NCI-H748 (cell line): ENCODE measurements at regions not wholly inside any gene's neighbourhood (a gene's known extent, or its start where the extent isn't known, plus 50 kb on each side); places are given as distances from the start of the nearest gene placed in this dataset.
A peak's percentile ranks its signal among the peaks of the same experiment; 100 is the strongest.

Experiments
- DNase-seq: peaks from one replicate; lab custom pipeline; 2025; ENCODE audit not compliant: unreplicated experiment; lab: John Stamatoyannopoulos, UW

- DNase-seq = no peak
Measured at GRCh38 chr11:116601814-116602636, 170.8 kb downstream of the BUD13 start.

DNA sequence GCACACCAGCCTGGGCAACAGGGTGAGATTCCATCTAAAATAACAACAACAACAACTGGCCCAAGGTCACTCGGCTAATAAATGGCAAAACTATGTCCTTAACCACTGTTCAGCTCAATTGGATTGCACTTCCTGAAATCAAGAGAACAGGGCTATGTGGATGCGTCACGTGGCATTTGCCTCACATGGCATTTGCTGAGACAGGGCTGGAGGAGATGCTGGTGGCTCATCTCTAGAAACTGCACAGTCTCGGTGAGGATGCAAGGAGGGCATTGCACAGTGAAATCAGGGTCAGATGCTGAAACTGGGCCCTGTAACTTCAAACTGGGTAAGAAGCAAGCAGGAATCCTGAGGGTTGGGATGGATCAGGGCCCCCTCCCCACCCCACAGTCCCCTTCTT lies 171.9 kb downstream of the BUD13 start:
- no peak for DNase-seq

- DNase-seq = no peak
Measured at GRCh38 chr11:116598556-116598955, 174.2 kb downstream of the BUD13 start.

DNA sequence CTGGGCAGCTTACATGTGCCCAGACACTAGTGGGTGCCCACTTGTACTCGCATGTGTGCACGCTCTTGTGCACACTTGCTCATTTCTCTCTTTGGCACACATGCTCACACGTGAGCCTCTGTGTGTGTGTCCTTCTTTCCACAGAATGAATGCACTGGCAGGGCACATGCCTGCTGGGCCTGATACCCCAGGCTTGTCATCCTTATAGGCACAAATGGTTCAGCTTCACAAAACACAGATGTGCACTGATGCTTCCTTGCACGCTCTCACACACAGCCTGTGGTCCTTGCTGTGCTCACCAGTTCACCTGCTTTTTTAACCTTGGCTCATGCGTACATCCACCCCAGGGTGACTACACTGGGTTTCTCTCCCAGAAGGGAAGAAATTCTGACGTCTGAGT lies 174.8 kb downstream of the BUD13 start:
- DNase-seq = no peak

- no peak for DNase-seq
Measured at GRCh38 chr11:116596346-116597260, 176.2 kb downstream of the BUD13 start.

- peak; percentile 88 for DNase-seq
Measured at GRCh38 chr11:116595305-116595880, 177.4 kb downstream of the BUD13 start.

GRCh38 chr11:116590844-116591570 lies 181.8 kb downstream of the BUD13 start:
- DNase-seq = no peak

GRCh38 chr11:116589402-116589801 lies 183.4 kb downstream of the BUD13 start:
- no peak for DNase-seq

DNA sequence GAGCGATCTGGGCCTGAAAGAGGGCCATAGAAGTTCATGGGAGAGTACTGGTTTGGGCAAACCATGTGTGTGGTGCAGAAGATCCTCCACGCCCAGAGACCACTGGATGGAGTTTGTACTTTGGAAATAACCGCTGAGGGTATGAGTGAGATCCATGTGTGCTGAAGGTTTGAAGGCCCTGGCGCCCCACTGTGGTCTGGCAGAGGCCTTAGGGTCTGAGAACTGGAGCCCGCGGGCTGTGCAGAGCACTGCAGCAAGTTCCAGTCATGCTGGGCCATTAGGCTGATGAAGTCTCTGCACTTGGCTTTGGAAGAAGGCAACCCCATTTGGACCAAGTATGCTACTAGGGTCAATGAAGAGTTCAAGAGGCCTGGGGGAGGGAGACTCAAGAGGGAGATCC lies 186.4 kb downstream of the BUD13 start:
- no peak for DNase-seq

DNA sequence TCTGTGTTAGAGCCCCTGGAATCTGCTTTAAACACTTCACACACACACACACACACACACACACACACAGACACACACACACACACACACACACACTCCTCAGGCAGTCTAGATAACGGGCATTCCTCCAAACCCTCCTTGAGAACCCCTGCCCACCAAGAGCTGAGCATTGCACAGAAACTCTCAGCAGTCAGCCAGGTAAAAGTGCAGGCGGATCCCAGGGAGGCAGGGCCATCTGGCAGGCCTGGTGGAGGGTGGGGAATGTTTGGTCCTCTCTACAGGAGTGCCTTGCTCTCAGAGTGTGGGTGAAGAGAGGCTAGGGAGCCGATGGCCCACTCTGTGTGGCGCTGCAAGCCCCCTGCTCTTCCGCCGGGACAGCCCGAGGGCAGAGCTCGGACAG lies 190.2 kb downstream of the BUD13 start:
- peak; percentile 3 for DNase-seq

DNA sequence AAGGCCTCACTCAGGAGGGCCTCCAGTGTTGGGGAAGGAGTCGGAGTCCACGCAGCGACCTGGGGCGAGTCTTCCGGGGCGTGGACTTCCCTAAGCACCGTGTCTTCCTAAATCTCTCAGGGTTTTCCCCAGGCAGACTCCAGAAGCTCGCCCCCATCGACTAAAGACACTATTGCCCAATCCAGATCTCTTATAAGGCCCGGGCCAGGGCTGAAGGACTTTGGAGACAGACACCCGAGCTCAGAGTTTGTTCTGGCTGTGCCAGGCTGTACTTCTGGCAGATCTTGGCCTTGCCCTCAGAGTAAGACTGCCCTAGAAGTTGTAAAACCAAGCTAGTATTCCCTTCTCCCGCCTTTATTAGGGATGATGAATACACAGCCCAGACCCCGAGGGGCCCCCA lies 191.4 kb downstream of the BUD13 start:
- DNase-seq = no peak

DNA sequence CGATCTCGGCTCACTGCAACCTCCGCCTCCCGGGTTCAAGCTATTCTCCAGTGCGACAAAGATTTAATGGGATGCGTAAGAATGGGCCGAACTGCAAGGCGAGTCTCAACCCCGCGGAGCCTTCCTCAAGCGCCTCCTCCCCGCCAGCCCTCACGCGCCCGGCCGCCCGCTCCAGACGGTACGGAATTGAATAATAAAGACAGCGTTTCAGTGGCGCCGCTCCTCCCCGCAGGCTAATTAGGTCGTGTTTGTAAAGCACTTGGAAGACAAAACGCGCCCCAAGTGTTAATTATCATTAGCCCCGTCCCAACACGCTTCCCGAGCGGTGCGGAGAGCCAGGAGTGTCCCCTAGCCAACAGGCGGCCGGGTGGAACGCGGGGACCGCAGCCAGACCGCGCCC lies 192.0 kb downstream of the BUD13 start:
- DNase-seq = peak; percentile 90

DNA sequence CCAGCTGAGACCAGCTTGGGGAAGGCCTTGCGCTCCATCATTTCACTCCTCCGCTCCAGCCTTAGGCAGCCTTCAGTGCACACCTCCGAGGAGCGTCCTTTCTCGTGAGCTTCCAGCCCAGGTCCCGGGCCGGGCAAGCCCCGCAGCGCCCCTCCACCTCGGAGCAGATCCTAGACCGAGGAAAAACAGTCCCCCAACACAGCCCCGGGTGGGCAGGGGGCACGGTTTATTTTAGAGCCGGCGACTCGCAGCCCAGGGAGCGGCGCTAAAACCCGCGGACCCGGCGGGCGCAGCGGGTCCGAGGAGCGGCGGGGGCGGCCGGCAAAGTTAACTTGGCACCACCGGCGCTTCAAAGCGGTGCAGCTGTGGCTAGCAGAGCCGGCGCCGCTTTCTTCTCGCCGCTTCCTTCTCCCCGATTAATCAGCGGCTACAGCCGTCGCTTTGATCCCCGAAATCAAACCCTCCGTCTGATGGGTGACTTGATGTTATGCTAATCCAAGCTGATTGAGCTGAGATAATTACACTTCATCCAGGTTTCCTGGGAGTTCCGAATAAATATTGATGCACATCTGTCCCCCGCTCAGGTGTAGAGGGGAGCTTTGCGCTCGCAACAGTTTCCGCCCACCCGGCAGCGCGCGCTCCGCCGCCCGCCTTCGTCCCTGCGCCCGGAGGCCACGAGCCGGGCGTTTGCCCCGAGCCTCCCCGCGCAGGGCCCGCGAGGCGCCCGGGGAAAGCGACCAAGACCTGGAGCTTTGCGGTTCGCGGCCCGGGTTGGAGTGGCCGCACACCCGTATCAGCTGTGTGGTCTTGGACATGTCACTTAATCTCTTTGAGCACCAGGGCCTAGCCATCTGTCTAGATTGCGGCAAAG lies 192.7 kb downstream of the BUD13 start:
- DNase-seq = peak; percentile 65

DNA sequence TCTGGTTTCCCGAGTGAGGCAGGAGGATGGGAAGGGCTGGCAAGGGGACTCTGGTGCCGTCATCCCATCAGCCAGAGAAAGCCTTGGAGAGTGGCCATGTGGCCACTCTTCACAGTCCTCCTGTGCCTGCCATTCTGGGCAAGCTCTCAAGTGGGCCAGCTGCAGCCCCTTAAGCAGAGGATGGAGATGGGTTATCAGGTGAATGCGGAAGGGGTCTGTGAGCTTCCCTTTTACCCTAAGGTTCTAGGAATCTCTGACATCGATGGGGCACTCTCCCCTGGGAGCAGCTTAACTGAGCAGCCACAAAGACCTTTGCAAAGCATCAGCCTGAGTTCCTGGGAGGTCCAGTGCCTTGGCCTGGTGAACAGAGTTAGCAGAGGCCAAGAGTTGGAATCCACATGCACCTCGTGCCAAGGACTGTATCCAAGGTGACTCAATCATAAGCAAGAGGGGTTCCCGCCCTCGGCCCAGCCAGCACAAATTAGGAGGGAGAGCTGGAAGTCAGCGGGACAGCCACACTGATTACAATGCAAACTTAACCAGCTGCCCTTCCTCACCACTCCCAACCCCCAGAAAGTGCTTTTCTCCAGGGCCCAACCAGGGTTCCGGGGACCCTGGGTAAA lies 193.6 kb downstream of the BUD13 start:
- peak; percentile 37 for DNase-seq

GRCh38 chr11:116577956-116578355 lies 194.8 kb downstream of the BUD13 start:
- no peak for DNase-seq

DNA sequence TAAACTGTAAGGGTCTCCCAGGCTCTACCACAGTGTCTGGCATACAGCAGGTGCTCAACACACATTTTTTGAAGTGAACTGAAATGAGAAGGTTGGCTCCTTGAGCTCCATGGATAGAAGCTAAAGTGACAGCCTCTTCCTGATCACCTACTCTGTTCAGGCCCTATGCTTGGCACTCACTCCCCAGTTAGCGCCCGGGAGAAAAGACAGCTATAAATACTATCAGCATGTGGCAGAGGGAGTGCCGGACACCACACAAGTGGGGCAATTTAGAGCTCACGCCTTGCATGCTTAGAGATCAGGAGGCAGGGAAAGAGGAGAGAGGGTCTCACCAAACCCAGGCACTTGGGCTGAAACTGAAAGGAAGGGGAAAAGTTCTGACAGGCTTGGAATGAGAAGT lies 195.5 kb downstream of the BUD13 start:
- peak; percentile 51 for DNase-seq

- DNase-seq = no peak
Measured at GRCh38 chr11:116576526-116576925, 196.3 kb downstream of the BUD13 start.

DNA sequence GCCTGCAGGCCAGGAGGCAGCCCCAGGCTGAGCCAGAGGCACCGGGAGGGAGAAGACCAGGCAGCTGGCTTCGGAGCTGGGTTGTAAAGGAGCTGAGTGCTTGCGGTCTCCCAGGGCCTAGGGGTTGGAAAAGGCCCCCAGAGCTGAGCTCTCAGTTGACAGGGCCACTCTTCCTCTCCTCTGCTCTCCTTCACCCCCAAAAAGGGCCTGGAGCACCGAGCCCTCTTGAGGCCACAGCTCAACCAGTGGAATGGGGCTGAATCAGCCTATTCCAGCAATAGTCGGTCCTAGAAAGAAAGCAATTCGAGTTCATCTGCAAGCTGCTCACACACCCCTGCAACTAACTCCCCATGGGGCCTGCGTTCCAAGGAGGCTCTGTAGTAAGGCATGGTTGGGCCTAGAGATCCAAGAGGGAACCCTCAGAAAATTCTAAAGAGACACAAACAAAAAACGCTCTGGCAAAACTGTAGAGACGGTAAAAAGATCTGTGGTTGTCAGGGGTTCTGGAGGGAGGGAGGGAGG lies 205.0 kb downstream of the BUD13 start:
- DNase-seq = no peak

DNA sequence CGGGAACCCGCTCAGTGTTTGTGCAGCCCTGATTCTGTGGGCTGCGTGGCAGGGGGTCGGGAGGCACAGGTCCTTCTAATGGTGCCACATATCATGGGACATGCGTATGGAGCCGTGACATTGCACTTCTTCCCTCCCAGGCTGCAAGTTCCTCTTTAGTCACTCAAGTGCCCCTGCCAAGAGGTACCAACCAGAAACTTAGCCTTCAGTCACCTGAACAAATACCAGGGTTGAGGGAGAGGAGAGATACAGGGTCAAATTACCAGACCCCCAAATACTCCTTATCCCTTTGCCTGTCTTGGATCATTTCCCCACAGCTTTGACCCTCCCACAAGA lies 209.1 kb downstream of the BUD13 start:
- DNase-seq = no peak
